Fibroblast of gingiva (primary cell): ENCODE measurements at regions not wholly inside any gene's neighbourhood (a gene's known extent, or its start where the extent isn't known, plus 50 kb on each side); places are given as distances from the start of the nearest gene placed in this dataset.

Source experiments
- DNase-seq: peaks from one replicate; pipeline ENCODE4 v3.0.0-alpha.2; 2011; ENCODE audit warnings: low read depth

DNA sequence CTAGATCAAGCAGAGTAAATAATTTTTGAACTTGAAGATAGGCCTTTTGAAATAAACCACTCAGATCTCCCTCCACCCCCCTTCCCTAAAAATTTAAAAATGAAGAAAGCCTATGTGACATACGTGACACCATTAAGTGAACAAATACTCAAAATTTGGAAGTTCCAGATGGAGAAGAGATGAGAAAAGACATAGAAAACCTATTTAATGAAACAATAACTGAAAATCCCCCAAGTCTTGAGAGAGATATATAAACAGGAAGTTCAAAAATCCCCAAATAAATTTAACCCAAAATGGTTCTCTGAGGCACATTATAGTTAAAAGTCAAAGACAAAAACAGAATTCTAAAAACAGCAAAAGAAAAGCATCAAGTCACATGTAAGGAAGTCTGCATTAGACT is 428.6 kb downstream of the PSAT1 start:
- DNase-seq: no peak

DNA sequence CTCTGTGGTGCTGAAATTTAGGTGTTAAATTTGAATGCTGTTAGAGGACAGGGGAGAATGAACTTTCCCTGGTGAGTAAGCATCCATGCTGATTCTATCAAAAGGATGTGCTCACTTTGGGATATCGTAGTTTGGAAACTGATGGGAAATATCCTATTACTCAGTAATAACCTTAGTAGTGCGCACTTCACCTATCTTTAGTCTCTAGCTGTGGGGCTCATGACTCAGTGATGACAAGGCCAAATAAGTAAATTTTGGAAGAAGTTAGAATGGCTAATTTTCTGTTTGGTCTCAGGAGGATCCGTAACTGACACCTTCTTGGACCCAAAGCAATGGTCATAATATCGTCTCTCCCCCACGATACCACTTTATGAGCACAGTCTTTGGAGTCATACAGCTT is 448.4 kb downstream of the PSAT1 start:
- no peak for DNase-seq

DNA sequence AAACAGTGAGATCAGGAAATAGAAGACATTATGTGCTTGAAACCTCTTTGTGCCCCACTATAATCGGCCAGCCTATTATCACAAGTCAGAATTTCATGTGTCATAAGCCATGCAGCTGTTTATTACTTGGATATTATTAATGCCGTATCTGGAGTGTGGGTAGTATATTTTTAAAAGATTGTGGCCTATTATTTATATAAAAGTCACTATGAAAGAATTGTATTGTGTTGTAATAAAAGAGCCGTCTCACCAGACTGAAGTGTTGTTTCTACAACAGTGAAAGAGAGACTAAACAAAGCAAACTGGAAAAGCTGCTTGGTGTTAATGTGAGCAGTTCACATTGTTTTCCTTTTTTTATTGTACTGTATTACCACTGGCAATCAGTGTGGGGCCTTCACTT is 449.1 kb downstream of the PSAT1 start:
- DNase-seq: no peak

DNA sequence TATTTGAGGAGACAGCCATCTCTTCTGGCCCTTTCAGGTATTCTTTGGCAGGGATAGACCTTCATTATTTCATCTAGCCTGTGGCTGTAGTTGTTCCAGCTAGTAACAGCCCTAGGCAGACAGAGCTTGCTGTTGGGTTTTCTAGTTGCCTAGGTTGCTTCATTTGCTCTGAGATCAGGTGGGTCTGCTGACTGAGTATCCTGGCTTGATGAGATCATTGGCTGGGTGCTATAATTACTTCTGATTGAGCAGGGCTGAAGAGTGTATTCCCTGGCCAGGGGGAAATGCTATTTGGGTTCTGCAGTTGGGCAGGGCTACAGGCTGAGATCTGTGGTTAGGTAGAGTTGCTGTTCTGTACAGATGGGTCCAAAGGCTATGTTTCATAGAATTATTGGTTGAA is 456.1 kb downstream of the PSAT1 start:
- DNase-seq: no peak

DNA sequence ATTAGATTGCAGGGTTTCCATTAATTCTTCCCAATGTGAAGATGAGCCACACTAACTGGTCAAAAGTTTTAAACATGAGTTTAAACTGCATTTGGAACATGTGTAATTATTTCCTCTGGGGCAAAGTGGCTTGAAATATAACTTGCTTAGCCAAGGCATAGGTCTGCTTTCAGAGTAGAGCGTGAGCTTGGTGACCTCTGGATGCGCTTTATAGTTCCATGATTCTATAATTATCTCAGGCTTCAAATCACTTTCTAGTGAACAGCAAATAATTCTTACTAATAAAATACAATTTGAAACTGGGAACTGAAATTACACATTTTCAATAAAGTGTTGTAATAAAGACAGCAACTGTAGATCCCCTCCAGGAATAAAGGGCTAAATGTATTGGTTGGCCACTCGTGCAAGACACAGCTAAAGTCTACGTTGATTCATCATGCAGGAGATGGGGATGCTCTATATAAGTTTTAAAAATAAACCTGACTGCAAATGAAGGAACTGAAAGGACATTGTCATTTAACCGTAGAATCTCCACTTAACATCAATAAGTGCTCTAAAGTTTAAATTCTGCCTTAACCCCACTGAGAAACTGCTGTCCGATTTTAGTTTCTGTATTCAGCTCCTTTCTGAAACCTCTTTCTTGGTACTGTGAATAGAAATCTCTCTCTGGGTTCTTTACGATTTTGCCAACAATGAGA is 460.0 kb downstream of the PSAT1 start:
- DNase-seq: no peak

DNA sequence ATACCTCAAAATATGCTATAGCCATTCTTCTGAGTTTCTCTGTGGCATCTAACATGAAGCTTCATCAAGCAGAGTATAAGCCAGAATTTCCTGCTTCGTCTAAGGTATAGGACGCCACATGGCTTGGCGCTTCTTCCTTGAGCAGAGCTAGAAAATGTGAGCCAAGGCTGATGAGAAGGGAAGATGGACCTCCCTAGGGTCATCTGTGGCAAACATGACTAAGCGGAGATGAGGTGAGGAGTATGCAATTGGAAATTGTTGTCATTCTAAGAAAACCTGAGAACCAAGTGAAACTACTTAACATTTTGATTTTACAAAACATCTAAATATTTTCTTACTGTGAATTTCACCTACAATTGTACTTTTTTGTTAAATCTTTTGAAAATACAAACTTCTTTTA is 466.5 kb downstream of the PSAT1 start:
- no peak for DNase-seq

DNA sequence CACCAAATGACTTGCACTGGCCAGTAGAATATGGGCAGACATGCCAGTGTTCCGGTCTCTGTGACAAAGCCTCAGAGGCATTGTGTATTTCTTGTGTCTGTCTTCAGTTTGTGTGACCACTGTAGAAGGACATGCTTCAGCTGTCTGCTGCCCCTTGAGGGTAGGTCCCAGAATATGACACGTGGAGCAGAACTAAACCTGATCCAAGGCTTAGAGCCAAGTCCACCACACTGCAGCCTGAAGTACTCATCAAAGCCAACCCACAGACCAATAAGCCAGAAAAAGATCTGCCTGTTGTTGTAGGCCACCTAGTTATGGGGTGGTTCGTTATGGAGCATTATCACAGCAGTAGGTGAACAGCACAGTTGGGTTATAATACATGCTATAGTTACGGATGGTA is 468.9 kb downstream of the PSAT1 start:
- no peak for DNase-seq

DNA sequence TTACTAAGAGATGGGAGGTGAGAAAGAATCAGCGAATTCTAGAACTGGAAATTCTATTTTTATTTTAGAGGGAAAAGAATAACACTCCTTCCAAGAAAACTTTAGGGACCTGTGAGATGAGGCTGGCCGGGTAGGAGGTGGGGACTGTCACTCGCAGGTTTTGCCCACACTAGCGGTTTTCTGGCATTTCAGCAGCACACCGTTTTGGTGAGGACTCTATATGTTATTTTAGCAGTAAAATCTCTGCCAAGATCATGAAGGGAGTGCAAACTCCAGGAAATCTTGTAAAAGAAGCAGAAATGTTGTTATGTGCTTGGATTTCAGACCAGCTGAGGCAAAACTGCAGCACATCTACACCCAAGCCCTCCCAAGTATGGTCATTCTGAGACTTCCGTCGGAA is 470.6 kb downstream of the PSAT1 start:
- DNase-seq: no peak

DNA sequence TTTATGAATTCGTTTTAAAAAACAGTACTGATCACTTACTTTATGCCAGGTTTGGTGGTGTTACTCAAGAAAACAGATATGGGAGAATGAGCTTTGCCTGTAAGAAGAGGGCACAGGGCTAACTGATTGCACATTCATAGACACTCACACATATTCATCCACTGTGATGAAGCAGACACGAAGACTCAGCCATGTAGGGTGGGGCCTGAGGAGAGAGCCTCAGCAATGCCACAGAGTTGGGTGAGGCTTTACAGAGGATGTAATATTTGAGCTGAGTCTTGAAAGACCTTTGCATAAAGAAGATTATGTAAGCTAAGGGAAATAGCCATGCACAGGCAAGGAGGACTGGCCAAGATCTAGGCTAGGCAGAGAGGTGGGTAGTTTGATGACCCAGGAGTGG is 472.8 kb downstream of the PSAT1 start:
- no peak for DNase-seq

DNA sequence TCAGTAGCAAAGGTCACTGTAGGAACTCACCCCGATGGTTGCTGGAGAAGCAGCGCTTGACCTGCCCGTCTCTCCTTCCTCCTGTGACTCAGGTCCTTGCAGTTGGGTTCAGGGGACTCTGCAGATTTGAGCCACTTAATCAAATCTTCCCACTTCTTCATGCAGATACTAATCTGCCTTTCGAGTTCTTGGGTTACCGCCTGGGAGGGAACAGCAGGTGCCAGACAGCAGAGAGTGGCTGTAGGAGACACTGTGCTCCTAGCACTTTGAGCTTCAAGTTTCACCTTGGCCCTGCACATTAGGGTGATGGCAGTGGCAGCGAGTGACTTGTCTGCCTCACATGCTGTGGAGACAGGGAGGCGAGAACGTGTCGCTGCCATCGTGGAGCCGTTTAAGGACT is 478.3 kb downstream of the PSAT1 start:
- no peak for DNase-seq

DNA sequence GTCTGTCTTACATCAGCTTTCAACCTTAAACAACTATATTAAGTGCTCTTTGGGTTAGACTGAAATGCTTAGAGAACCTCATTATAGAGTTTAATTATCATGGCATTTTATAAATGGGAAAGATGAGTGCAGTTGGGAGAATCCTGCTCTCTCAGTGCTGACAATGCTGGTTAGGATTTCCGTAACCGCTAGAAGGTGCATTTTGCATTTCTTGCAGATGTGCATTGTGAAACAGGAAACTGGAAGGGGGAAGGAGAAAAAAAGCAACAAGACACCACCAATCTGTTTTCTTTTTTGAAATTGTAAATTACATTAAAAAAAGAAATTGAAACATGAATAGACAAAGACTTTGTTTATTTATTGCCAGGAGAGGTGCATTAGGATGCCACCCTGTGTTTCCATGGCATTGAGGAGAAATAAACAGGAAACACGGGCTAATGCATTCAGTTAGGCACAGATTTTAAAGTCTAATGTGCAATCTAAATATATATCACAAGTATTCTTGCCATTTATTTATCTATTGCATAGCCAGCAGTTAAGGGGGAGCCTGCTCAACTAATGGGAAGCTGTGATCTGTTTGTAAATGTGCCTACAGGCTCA is 478.9 kb downstream of the PSAT1 start:
- peak; percentile 31 for DNase-seq

DNA sequence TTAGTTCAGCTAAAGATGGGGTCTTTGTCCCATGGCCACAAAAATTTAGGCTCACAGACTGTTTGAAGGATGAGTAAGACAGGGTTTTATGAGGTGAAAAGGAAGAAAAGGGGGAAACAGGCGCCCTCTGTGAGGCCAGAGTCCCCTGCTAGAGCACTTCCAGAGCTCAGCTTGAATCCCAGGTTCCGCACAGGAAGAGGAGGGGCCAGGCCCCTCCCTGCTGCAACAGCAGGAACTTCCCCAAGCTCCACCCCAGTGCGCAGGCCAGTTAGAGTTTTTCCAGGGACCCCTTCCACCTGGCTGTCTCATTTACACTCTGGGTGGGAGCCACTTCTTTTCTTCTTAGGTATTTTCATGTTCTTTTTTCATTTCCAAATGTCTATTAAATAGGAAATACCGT is 480.8 kb downstream of the PSAT1 start:
- no peak for DNase-seq

DNA sequence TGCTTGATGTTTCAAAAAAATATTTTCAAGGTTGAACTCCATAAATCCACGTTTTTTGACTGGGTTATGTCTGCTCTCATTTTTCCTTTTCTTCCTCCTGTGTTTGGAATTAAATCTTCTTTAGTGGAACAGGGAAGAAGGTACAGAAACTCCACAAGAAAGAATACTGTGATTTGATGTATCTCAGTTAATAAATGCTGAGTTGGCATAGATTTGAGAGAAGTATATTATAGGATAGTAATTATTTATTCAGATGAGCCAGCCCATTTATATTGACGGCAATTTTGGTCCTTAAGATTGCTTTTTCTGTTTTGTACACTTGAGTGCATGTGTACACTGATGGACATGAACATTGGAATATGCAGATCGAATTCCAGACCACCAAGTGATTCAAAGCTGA is 481.4 kb downstream of the PSAT1 start:
- no peak for DNase-seq

DNA sequence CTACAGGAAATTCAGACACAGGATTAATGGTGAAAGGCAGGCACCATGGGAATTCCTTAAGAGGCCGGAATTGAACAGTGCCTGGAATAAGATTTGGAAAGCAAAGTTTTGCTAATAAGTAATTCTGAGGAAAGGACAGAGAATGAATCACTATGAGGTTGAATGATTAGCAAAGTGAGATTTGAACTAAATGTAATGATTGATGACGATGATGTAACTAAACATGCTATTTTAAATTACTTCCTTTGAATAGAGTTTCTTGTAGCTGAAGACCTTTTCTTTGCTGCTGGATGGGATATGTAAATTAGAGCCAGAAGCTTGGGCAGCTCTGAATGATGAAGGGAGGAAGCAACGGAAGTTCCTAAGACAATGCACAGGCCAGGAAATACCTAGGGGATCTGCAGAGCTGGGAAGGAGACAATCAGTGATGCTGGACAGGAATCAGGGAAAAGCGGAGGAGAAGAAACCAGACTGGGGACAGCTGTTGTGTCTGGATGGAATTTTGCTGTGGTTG is 482.0 kb downstream of the PSAT1 start:
- DNase-seq: no peak

DNA sequence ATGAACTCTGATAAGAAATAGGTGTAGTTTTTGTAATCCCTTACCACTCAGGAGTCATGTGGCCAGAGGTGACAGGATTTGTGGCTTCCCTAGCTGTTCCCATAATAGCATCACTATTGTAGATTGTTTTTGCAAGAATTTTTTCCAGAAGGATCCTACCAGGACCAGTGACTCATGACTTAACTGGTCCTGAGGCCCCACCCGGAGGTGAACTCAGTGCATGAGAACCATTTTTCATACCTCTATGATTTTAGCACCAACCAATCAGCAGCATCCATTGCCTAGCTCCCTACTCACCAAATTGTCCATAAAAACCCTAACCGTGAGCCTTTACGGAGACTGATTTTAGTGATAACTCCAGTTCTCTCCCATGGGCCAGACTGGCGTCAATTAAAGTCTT is 484.8 kb downstream of the PSAT1 start:
- no peak for DNase-seq

DNA sequence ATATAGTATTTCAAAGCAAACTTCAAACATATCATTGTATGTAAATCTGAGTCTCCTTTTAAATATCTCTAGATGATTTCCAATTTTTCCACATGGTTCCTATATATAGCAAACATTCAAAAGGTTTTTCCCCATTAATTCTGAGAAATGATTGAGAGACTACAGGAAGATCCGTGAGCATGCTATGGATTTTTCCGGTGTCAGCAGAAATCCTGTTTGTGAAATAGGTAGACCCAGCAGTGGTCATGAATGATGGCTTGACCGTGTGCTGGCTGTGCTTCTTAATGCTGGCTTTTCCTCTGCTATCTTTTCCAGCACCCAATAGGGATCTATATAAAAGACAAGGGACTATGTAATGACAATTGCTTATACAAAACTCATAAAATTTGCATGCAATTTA is 485.3 kb downstream of the PSAT1 start:
- no peak for DNase-seq

DNA sequence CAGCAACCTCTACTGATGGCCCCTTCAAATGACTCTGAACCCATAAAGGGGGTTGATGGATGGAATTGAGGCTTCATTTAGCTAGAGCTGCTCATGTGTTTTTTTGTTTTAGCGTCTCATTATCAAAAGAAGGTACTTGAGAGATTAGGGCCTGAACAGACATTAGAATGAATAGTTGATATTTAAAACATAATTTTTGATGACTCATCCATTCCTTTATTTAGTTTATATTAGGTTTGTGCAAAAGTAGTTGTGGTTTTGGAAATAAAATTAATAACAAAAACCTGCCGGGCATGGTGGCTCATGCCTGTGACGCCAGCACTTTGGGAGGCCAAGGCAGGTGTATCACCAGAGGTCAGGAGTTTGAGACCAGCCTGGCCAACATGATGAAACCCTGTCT is 485.9 kb downstream of the PSAT1 start:
- DNase-seq: no peak

DNA sequence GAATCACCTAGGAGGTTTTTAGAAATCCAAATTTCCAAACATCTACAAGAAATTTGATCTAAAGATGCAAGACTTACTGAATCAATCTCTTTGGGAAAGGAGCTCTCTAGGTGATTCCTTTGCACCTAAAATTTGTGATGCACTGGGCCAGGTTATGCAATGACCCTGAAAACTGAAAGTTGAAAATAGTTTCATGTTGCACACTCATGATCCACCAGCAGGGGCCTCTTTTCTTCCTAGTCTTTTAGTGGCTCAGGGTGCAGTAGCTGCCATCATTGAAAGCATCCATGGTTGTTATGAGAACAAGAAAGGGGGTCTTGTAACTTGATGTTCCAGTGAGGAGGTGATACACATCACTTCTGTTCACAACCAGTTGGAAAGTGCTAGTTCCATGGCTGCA is 486.8 kb downstream of the PSAT1 start:
- DNase-seq: no peak

DNA sequence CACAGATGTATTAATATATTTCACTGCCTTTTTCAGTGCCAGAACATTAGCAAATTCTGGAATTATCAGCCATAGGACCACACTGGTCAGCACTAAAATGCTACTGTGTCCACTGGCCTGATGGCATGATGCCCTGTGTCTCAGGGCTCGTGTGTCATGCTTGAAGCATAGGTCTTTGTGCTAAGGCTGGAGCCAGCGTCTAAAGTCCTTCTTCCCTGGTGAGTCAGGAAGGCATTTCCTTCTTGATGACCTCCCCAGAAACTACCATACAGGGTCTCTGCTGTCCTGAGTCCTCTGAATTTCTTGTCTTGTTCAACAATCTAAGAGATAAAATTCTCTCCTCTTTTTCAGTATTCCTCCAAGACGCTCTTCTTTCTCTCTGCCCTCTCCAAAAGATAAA is 489.9 kb downstream of the PSAT1 start:
- no peak for DNase-seq

DNA sequence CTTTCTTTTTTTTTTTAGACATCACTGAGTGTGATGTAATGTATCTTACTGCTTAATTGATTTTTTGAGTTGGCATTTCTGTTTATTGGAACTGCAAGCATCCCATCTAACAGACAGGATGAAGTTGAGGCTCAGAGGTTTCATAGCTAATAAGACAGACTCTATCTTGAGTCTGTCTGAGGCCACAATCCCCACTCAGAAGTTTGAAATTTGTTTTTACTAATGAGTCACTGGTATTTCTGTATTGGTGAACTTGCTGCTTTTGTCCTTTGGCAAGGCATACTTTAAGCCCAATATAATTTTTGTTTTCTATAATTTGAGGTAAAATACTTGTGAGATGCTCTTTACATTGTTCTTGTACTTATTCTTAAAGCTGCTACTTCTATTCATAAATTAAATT is 491.2 kb downstream of the PSAT1 start:
- DNase-seq: no peak

DNA sequence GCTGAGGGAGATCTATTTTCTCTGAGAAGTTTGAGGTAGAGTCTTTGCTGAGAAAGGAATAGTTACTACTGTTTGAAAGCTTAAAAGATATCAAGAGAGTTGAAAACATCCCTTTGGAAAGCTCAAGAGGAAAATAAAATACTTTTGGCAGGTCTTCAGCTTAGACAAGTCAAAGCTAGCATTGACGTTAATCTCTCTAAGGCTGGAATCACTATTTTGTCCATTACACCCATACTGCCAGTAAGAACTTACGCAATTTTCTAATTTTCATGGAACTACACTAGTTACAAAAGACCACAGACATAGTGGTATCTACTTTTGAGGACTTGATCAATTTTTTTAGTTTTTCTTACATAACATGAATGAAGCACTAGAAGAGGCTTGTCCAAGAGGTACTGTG is 494.9 kb downstream of the PSAT1 start:
- no peak for DNase-seq

DNA sequence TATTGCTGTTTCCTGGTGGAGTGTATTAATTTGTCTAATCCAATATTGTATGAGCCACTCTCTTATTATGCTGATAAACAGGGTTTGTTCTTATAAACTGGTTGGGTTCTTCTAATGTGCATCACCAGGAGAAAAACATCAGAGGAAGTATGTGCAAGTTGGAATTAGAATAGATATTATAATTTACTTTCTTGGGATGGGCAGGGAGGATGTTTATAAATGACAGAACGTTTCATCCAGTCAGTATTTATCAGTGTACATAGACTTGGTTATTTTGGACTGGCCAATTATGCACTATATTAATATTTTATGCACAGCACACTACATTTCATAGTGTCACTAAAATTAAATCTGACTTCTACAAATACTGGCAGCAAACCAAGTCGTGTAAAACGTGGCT is 495.8 kb downstream of the PSAT1 start:
- DNase-seq: no peak

DNA sequence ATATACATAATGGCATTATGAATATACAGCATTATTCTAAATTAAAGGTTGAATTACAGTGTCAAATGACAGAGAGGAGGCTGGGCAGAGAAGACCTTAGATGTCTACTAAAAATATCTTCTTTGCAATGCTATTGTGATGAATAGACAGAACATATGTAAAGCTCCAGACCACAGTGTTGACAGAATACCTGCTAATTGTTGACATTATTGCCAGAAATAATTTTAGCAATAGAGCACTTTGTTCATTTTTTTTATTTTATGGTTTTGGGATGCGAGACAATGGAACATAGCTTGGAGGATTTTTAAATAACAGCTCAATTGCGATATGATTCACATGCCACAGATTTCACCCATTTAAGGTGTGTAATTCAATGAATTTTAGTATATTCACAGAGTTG is 508.8 kb downstream of the PSAT1 start:
- DNase-seq: no peak

DNA sequence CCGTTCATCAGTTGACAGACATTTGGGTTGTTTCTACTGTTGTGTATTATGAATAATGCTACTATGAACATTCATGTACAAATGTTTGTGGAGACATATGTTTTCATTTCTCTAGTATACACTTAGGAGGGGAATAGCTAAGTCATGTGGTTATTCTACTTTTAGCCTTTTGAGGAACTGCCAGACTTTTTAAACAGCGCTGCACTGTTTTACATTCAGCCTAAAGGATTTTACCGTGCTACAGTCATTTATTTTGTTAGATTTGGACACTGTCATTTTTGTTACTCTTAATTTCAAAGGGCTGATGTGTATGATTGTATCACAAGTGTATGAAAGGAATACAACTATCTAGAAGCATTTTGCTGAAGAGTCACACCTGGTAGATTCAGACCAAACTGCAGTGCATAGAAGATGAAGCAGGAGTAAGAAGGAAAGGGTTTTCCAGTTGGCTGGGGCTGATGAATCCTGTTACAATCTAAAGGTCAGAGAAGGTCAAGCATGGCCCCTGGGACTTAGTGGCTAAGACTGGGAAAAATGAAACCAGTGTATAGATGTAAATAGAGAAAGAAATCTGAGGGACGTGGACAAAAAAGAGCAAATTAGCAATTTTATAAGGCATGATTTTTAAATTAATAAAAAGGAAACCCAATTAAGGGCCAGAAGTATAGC is 509.7 kb downstream of the PSAT1 start:
- peak; percentile 11 for DNase-seq
